ENCODE measurements at regions not wholly inside any gene's neighbourhood (a gene's known extent, or its start where the extent isn't known, plus 50 kb on each side); places are given as distances from the start of the nearest gene placed in this dataset.

- TF ChIP-seq POLR2AphosphoS5 (IDR thresholded peaks at IDR 0.05; ENCODE audit: low read depth): no peak
- TF ChIP-seq ETS1 (IDR thresholded peaks at IDR 0.05): no peak
- no peak for TF ChIP-seq STAT1 (IDR thresholded peaks at IDR 0.05; ENCODE audit: unreplicated experiment)
- no peak for TF ChIP-seq ZNF462 (CRISPR knock-in tag; IDR thresholded peaks at IDR 0.05)
These were observed 119.2 kb upstream of the RAB3GAP2 start (continued) for GRCh38 chr1:220391491-220391890.

- H3K9me3 Mint-ChIP-seq: peaks cover 9% of the 10 kb centered on the region; the same call in 2 of the 3 replicates
- H3K4me2 ChIP-seq: no peak overlapping the region
- H3K4me3 Mint-ChIP-seq: no peak overlapping the region
- H3K36me3 Mint-ChIP-seq (ENCODE audit: low read depth): peaks cover 8% of the 10 kb centered on the region; the same call in 2 of the 3 replicates
- no peaks in the 10 kb centered on the region for H3K27me3 Mint-ChIP-seq (ENCODE audit: insufficient read depth, low read depth, poor library complexity)
- no peaks in the 10 kb centered on the region for H3K27me3 ChIP-seq (ENCODE audit: insufficient read depth)
- ATAC-seq: no peak
- no peak overlapping the region for H3K27ac Mint-ChIP-seq
- peaks cover 16% of the 10 kb centered on the region for H3K4me1 ChIP-seq (ENCODE audit: insufficient read depth)
- peaks cover 17% of the 10 kb centered on the region for H3K4me1 Mint-ChIP-seq
- H3K9me2 ChIP-seq (ENCODE audit: insufficient read depth): 0 out of 2 replicates have a peak, but pooled peaks cover 6% of the 10 kb centered on the region
- H3K79me2 ChIP-seq (replicated peaks; ENCODE audit: insufficient read depth): no peaks in the 10 kb centered on the region
- H3K36me3 ChIP-seq (ENCODE audit: insufficient read depth): no peaks in the 10 kb centered on the region
- no peak overlapping the region for H2AFZ ChIP-seq
- H3K27ac ChIP-seq (ENCODE audit: low read depth): no peak overlapping the region
- no peak overlapping the region for H3K4me3 ChIP-seq
- H3F3A ChIP-seq (replicated peaks; ENCODE audit: low read depth): no peaks in the 10 kb centered on the region
- no peak for DNase-seq (ENCODE audit: low spot score)
- no peaks in the 10 kb centered on the region for H4K20me1 ChIP-seq (replicated peaks; ENCODE audit: insufficient read depth)
- TF ChIP-seq ZNF462 (CRISPR knock-in tag; IDR thresholded peaks at IDR 0.05) (no peak), NANOG (IDR thresholded peaks at IDR 0.05; ENCODE audit: borderline replicate concordance) (no peak), ZNF114 (CRISPR knock-in tag; IDR thresholded peaks at IDR 0.05) (no peak), EZH2 (IDR thresholded peaks at IDR 0.05; ENCODE audit: low read depth, unreplicated experiment) (no peak), ZNF331 (CRISPR knock-in tag; IDR thresholded peaks at IDR 0.05; ENCODE audit: low read depth) (no peak), CREB1 (CRISPR knock-in tag; IDR thresholded peaks at IDR 0.05; ENCODE audit: low read depth) (no peak)
These were observed 117.4 kb upstream of the RAB3GAP2 start for GRCh38 chr1:220389634-220390033.

All from GM23338 (cell line).